ENCODE measurements at regions not wholly inside any gene's neighbourhood (a gene's known extent, or its start where the extent isn't known, plus 50 kb on each side); places are given as distances from the start of the nearest gene placed in this dataset.

DNA sequence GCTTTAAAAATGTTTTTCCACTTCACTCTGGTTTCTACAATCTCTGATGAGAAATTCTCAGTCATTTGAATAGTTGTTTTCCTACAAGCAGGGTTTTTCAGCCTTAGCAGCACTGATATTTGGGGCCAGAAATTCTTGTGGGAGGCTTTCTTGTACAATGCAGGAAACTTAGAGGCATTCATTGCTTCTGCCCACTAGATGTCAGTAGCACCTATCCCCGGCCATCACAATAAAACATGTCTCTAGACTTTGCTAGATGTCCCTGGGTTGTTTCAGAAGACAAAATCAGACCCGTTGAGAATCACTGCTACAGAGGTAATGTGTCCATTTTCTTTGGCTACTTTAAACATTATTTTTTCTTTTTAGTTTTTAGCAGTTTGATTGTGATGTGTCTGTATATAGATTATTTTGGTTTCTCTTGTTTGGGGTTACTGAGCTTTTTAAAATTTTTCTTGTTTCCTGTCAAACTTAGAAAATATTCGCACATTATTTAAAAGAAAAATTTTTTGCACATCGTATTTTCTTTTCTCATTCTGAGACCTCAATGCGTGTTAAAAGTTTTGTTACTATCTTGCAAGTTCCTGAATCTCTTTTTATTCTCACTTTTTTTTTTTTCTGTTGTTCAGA lies 60.8 kb upstream of the CCDC179 start:
- no peak overlapping the region for H3K4me3 ChIP-seq (ENCODE audit: low read depth, low read length)
- TF ChIP-seq CTCF (IDR thresholded peaks at IDR 0.05; ENCODE audit: low read depth, low read length): peak; percentile 87
- in situ Hi-C loops (cut with HindIII; ENCODE audit: low sequenced_read_pairs): no loop called here
- peak; percentile 57 for DNase-seq (ENCODE audit: low read depth, low spot score)

DNA sequence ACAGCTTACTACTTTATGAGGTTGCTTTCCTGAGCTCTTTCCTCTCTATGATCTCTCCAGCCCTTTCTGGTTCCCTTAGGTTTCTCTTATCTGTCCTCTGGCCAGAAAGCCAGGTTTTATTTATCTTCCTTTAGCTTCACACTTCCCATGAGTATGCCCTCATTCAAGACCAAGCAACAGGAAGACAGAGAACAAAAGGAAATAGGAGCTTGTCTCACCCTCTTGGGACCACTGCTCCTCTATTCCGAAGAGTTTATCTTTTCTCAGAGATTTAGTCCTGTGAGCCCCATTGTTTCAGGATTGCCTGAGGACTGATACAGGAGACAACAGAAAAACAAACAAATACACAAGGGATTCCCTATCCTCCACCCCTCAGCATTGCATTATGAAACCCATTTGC lies 62.4 kb upstream of the CCDC179 start:
- TF ChIP-seq CTCF (IDR thresholded peaks at IDR 0.05; ENCODE audit: low read depth, low read length): no peak
- in situ Hi-C loops (cut with HindIII; ENCODE audit: low sequenced_read_pairs): no loop called here
- no peak overlapping the region for H3K4me3 ChIP-seq (ENCODE audit: low read depth, low read length)
- no peak for DNase-seq (ENCODE audit: low read depth, low spot score)

GRCh38 chr11:22923561-22923960 lies 63.3 kb upstream of the CCDC179 start:
- H3K4me3 ChIP-seq (ENCODE audit: low read depth, low read length): no peak overlapping the region
- in situ Hi-C loops (cut with HindIII; ENCODE audit: low sequenced_read_pairs): no loop called here
- DNase-seq (ENCODE audit: low read depth, low spot score): no peak
- no peak for TF ChIP-seq CTCF (IDR thresholded peaks at IDR 0.05; ENCODE audit: low read depth, low read length)

DNA sequence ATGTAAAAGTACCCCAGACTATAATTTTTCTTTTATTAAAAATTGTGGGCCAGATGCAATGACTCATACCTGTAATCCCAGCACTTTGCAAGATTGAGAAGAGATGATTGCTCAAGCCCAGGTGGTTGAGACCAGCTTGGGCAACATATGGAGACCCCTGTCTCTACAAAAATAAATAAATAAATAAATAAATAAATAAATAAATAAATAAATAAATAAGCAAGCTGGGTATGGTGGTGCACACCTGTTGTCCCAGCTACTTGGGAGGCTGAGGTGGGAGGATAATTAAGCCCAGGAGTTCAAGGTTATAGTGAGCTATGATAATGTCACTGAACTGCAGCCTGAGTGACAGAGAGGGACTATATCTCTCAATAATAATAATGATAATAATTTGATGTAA lies 66.1 kb upstream of the CCDC179 start:
- TF ChIP-seq CTCF (IDR thresholded peaks at IDR 0.05; ENCODE audit: low read depth, low read length): no peak
- H3K4me3 ChIP-seq (ENCODE audit: low read depth, low read length): no peak overlapping the region
- DNase-seq (ENCODE audit: low read depth, low spot score): no peak
- in situ Hi-C loops (cut with HindIII; ENCODE audit: low sequenced_read_pairs): no loop called here

DNA sequence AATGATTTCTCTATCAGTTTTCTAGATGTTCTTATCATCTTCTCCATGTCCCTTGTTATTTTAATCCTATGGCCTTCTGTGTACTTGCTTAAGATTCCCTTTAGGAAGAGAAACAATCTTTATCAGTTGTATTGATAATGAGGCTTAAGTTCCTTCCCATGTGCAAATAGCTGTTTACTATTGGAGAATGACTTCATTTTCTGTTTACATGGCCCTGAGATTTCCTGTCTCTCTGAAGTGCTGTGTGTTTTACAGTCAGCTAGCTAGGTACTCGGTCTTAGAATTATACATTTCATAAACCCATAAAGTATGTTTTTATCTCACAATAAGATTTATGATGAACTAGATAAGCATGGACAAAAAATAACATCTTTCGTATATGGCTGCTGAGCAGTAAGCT lies 67.5 kb upstream of the CCDC179 start:
- in situ Hi-C loops (cut with HindIII; ENCODE audit: low sequenced_read_pairs): no loop called here
- DNase-seq (ENCODE audit: low read depth, low spot score): no peak
- H3K4me3 ChIP-seq (ENCODE audit: low read depth, low read length): no peak overlapping the region
- no peak for TF ChIP-seq CTCF (IDR thresholded peaks at IDR 0.05; ENCODE audit: low read depth, low read length)

- TF ChIP-seq CTCF (IDR thresholded peaks at IDR 0.05; ENCODE audit: low read depth, low read length): peak; percentile 28
- DNase-seq (ENCODE audit: low read depth, low spot score): no peak
- in situ Hi-C loops (cut with HindIII; ENCODE audit: low sequenced_read_pairs): no loop called here
- H3K4me3 ChIP-seq (ENCODE audit: low read depth, low read length): no peak overlapping the region
Observed at GRCh38 chr11:22928207-22928917, 68.1 kb upstream of the CCDC179 start.
